Calu3 (cell line): ENCODE measurements at regions not wholly inside any gene's neighbourhood (a gene's known extent, or its start where the extent isn't known, plus 50 kb on each side); places are given as distances from the start of the nearest gene placed in this dataset.

Experiments used
- BruUV-seq: library from RNA; stranded (reverse); fragments of 400-500 nt; replicated peaks from 2 replicates; lab custom pipeline; 2021; lab: Mats Ljungman, UMichigan
- CTCF ChIA-PET: fragments of 300-600 bp; sonication (Branson Sonifier 250); formaldehyde crosslinking; loops from one replicate; lab custom pipeline; 2022; ENCODE audit warnings: antibody characterized with exemption; lab: Charles Lee
- DNase-seq: peaks from one replicate; pipeline ENCODE4 v3.0.0; 2022
- H3K27ac Mint-ChIP-seq: one replicate; pipeline ENCODE4 v1.8.0; 2022; ENCODE audit warnings: mixed read lengths; ENCODE audit not compliant: unreplicated experiment
- H3K27me3 Mint-ChIP-seq: one replicate; pipeline ENCODE4 v1.8.0; 2022; ENCODE audit warnings: mixed read lengths; ENCODE audit not compliant: unreplicated experiment
- H3K36me3 Mint-ChIP-seq: one replicate; pipeline ENCODE4 v1.8.0; 2022; ENCODE audit warnings: mild to moderate bottlenecking, moderate library complexity, mixed read lengths; ENCODE audit not compliant: insufficient read depth, unreplicated experiment
- H3K4me1 Mint-ChIP-seq: one replicate; pipeline ENCODE4 v1.8.0; 2022; ENCODE audit warnings: mild to moderate bottlenecking, low read depth, mixed read lengths; ENCODE audit not compliant: unreplicated experiment
- H3K4me3 Mint-ChIP-seq: one replicate; pipeline ENCODE4 v1.8.0; 2022; ENCODE audit warnings: mild to moderate bottlenecking, low read depth, moderate library complexity, mixed read lengths; ENCODE audit not compliant: unreplicated experiment
- H3K9me3 Mint-ChIP-seq: one replicate; pipeline ENCODE4 v1.8.0; 2022; ENCODE audit warnings: low read depth, mixed read lengths; ENCODE audit not compliant: unreplicated experiment
- CTCF ChIP-seq: fragments of 200-600 bp; IDR thresholded peaks from one replicate; pipeline ENCODE4 v1.8.0; 2022; ENCODE audit warnings: antibody characterized with exemption; ENCODE audit not compliant: unreplicated experiment
- intact Hi-C: fragments of 100-400 bp; cut with micrococcal nuclease; formaldehyde crosslinking; loops from one replicate; pipeline ENCODE4 v1.10.0; 2022; ENCODE audit not compliant: unreplicated experiment

GRCh38 chr16:59586331-59586730, 852.2 kb upstream of the GOT2 start:
- DNase-seq: no peak
- BruUV-seq: no TSS peak
- Mint-ChIP-seq H3K4me1 (no peaks in the 10 kb centered on the region), H3K36me3 (no peaks in the 10 kb centered on the region), H3K27ac (no peak overlapping the region), H3K4me3 (no peak overlapping the region), H3K9me3 (no peaks in the 10 kb centered on the region), H3K27me3 (no peaks in the 10 kb centered on the region)
- CTCF ChIA-PET: no interaction called here
- no peak for TF ChIP-seq CTCF
- intact Hi-C loops: no loop called here

- H3K27ac Mint-ChIP-seq: no peak overlapping the region
- CTCF ChIA-PET: no interaction called here
- no peak for TF ChIP-seq CTCF
- no peaks in the 10 kb centered on the region for H3K36me3 Mint-ChIP-seq
- peaks cover 11% of the 10 kb centered on the region for H3K9me3 Mint-ChIP-seq
- H3K4me3 Mint-ChIP-seq: no peak overlapping the region
- intact Hi-C loops: no loop called here
- no peaks in the 10 kb centered on the region for H3K27me3 Mint-ChIP-seq
- BruUV-seq: no TSS peak
- H3K4me1 Mint-ChIP-seq: no peaks in the 10 kb centered on the region
- DNase-seq: no peak
These were observed 840.2 kb upstream of the GOT2 start for GRCh38 chr16:59574296-59574695.

GRCh38 chr16:59573528-59574271, 839.6 kb upstream of the GOT2 start:
- no peak for TF ChIP-seq CTCF
- Mint-ChIP-seq H3K36me3 (no peaks in the 10 kb centered on the region), H3K27ac (peak overlapping the region; percentile 54), H3K27me3 (no peaks in the 10 kb centered on the region), H3K4me3 (no peak overlapping the region), H3K9me3 (peaks cover 8% of the 10 kb centered on the region), H3K4me1 (no peaks in the 10 kb centered on the region)
- CTCF ChIA-PET: no interaction called here
- intact Hi-C loops: no loop called here
- no TSS peak for BruUV-seq
- no peak for DNase-seq

- BruUV-seq: no TSS peak
- no peak for DNase-seq
- Mint-ChIP-seq H3K27me3 (no peaks in the 10 kb centered on the region), H3K9me3 (peaks cover 9% of the 10 kb centered on the region), H3K4me3 (no peak overlapping the region), H3K27ac (no peak overlapping the region), H3K4me1 (no peaks in the 10 kb centered on the region), H3K36me3 (no peaks in the 10 kb centered on the region)
- intact Hi-C loops: no loop called here
- CTCF ChIA-PET: no interaction called here
- no peak for TF ChIP-seq CTCF
These were observed 833.4 kb upstream of the GOT2 start for GRCh38 chr16:59567496-59567895.
